Left hindlimb (tissue), 1 donor: ENCODE measurements at regions not wholly inside any gene's neighbourhood (a gene's known extent, or its start where the extent isn't known, plus 50 kb on each side); places are given as distances from the start of the nearest gene placed in this dataset.
"Not testable (repeated sequence)": the region's sequence is repeated elsewhere in the genome, so short reads cannot be mapped to it uniquely, and the experiment has no call there.

Experiments used
- DNase-seq: peaks from one replicate; pipeline ENCODE4 v3.0.0-alpha.2; 2018

GRCh38 chr13:88436974-88437373 is 765.8 kb downstream of the SLITRK5 start:
- DNase-seq, result no peak

DNA sequence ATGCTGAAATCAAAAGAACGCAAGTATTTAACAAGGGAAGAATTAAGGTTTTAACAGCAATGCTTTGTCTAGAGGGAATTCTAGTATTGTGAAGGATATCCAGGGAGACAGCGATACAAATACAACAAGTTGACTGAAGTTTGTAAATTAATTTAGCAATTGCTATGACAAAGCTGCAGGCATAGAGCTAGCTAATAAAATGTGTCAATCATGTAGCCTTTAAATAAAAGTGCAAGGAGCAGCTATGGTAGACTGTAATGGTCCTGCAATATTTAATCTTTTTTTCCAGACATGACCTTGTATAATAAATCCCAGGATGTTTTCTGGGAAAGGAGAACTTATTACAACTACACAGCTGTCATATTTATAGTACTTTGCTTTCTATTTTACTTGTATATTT is 779.3 kb downstream of the SLITRK5 start:
- DNase-seq, result no peak

DNA sequence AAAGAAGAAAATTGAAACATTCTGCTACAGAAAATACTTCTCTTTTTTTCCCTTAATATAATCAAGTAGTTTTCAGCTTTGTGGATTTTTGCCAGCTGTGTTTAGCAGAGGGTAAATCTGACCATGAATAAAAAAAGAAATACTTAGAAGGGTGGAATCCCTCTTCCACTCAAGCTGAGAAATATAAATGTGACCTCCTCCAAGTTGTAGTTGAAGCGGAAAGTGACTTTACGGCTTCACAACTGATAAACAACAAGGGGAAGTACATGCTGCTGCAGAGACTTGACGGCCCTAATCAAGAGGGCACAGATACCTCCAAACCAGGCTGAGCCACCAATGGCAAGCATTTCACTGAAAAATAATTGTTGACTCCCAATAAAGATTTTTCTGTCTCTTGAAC is 785.0 kb downstream of the SLITRK5 start:
- DNase-seq, result no peak

DNA sequence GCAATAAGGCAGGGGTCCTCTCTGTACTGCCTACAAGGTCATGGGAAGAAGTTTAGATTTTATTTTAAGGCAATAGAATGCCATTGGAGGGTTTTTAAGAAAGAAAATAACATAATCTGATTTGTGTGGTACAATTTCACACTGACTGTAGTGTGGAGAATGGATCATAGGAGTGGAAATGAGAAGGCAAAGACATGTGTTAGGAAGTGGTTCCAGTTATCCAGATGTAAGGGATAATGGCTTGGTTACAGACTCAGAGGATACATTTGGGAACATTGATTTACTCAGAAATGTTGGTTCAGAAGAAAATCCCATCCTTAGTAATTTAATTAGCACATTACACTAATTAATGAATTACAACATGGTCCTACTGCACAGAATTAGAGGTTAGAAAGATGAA is 788.2 kb downstream of the SLITRK5 start:
- no peak for DNase-seq

DNA sequence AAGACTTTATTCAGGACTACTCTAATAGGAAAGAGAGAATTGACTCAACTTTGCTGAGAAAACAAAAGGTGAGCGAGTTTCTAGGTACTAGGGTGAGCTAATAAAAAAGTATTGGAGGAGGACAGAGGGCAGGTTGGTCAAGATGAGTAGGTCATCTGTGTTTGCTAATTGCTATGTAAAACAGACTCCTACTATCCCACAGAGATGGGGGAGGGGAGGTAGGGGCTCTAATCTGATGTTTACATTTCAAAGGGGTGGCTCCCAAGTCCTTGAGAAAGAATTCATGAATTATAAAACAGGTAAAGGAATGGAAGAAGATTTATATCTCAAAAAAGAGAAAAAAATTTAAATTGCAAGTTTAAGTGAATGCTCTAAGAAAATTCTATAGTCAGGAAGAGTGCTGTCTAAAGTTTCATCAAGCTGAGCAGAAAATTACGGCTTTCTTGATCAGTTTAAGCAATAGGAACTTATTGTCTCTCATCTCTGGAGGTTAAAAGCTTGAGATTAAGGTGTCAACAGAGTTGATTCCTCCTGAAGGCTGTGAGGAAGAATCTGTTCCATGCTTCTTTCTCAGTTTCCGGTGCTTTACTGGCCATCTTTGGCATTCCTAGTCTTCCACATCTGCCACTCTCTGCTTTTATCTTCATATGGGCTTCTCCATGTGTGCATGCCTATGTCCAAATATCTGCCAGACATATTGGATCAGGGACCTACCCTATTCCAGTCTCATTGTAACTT is 790.3 kb downstream of the SLITRK5 start:
- no peak for DNase-seq

DNA sequence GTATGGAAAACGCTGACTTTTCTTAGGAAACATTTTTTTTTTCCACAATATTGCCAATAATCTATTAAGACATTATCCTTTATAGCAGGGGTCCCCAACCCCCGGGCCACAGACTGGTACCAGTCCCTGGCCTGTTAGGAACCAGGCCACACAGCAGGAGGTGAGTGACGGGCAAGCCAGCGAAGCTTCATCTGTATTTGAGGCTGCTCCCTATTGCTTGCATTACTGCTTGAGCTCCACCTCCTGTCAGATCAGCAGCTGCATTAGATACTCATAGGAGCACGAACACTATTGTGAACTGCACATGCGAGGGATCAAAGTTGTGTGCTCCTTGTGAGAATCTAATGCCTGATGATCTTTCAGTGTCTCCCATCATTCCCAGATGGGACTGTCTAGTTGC is 793.7 kb downstream of the SLITRK5 start:
- no peak for DNase-seq

GRCh38 chr13:88472316-88472715 is 801.1 kb downstream of the SLITRK5 start:
- no peak for DNase-seq

DNA sequence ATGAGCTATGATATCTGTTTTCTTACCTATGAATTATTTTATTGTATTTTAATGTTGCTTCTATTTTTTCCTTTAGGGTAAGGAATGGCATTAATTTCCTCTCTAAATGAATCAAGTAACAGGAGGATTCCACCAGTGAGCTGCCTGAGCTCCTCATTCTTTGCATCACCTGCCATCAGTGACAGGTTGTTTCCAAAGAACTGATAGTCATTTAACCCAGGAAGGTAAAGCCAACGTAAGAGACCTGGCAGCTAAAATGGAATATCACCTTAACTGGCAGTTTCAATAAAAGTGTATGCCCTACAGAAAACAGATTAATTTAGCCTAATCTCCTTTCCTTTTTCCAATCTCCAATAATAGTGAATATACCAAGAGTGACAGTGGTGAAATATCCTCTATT is 812.0 kb downstream of the SLITRK5 start:
- DNase-seq, result no peak

- no peak for DNase-seq
Measured at GRCh38 chr13:88507909-88508308, 836.7 kb downstream of the SLITRK5 start.

DNA sequence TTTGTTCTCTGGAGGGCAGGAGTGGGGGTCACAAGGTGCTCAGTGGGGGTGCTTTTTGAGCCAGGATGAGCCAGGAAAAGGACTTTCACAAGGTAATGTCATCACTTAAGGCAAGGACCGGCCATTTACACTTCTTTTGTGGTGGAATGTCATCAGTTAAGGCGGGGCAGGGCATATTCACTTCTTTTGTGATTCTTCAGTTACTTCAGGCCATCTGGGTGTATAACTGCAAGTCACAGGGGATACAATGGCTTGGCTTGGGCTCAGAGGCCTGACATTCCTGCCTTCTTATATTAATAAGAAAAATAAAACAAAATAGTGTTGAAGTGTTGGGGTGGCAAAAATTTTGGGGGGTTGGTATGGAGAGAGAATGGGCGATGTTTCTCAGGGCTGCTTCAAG is 841.8 kb downstream of the SLITRK5 start:
- not testable (repeated sequence) for DNase-seq

DNA sequence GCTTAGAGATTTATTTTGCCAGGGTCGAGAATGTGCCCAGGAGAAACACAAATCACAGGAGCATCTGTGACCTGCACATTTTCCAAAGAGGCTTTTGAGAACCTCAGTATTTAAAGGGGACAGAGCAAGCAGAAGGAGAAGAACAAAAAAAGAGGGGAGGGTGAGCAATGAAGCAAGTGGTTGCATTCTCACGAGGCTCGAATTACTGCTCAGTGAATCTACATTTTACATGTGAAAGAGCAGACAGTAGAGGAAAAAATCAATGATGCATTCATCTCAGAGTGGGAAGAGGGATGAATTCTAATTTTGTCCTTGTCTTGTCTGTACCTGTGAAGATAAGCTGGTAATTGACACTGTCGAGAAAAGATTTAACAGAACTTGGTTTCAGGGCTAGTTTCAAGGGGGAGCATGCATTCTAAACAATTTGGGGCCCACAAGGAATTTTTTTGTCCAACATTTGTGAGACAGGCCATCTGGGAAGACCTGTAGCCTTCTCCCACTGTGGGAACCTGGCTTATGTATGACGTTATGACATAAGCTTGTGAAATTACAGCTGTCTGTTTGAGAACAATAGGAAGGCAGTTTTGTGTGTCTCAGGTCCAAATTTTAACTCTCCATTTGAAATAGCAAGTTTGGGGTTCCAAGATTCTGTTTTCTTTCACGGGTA is 855.1 kb downstream of the SLITRK5 start:
- DNase-seq, result no peak

GRCh38 chr13:88526853-88527215 is 855.7 kb downstream of the SLITRK5 start:
- DNase-seq, result no peak

DNA sequence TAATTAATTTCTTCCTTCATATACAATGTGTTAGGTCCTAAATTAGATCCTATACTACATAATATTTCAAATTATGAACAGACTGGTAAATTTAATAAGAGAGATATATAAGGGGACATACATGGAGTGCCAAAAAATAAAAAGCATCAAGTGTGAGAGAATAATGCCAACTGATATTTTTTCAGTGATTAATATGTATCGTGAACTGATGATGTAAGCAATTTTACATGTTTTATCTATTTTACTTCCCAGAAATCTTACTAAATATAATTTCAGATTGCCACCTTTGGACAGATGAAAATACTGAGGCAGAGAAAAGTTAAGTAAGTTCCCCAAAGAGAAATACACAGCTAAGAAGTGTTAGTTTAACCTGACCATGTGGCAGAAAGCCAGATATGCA is 870.8 kb downstream of the SLITRK5 start:
- no peak for DNase-seq

DNA sequence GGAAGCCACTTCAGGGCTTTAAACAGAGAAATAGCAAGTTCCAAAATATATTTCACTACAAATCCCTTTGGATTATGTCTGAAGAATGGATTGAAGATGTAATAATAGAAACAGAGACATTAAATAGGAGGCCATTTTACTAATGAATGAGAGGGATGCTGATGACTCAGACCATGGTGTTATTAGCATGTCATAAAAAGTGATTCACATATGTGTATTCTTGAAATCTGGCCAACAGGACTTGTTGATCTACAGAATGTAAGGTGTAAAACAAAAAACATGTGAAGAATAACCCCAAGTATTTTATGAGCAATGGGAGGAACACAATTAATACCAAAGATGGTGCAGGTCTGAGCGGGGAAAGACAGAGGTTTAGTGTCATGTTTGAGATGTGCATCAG is 873.7 kb downstream of the SLITRK5 start:
- DNase-seq, result no peak

GRCh38 chr13:88552966-88553365 is 881.8 kb downstream of the SLITRK5 start:
- DNase-seq, result no peak

DNA sequence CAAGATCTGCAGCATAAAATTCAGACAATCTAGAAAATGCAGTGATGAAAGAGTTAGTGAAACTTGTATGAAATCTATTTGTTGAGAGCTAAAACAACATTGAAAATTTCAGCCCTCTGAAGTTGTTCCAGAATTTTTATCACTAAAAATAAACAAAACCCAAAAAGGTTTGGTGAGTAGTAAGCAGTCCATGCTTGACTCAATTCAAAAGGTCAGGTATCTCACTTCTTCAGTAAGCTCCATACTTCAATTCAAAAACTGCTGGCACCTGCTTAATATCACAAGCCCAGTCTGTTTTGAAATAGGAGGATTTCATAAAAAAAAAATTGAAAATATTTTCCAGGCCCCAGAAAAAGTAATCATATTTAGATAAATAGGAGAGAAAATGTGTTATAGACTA is 894.4 kb downstream of the SLITRK5 start:
- DNase-seq, result no peak

DNA sequence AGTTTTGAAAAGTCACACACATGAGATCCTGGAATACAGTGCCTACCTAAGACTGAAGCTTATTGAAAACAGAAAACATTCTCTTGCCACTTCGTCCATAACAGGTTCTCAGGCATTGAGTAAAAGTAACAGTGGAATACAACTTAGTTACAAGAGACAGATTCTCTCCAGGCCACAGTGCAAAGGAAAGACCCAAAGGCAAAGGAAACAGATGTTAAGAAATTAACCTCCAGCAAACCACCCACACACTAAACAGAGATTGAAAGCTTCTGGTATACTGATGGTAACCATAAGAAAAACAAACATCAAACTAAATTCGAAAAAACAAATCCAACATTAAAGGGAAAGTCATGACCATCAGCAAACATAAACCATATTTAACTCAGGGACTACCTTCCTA is 914.7 kb downstream of the SLITRK5 start:
- DNase-seq, result no peak

DNA sequence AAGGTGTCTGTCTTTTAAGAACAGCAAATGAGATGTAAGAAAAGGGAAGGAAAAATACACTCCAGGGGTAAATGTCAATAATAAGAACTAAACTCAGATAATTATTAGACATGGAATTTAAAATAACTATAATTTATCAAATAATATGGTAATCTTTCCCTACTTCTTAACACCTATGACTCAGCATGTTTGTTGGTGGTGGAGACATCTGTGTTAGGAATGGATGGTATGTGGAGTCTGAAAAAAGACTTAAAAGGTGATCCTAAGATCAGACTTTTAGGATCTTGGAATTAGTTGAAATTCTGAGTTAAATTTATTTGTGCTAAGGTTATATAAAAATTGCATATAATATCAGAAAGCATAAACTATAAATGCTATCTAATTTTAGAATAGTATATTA is 915.1 kb downstream of the SLITRK5 start:
- DNase-seq, result no peak

GRCh38 chr13:88590574-88590973 is 919.4 kb downstream of the SLITRK5 start:
- DNase-seq, result no peak

GRCh38 chr13:88592105-88592504 is 920.9 kb downstream of the SLITRK5 start:
- no peak for DNase-seq

GRCh38 chr13:88601949-88602348 is 930.8 kb downstream of the SLITRK5 start:
- DNase-seq, result no peak

- no peak for DNase-seq
Measured at GRCh38 chr13:88602786-88603777, 931.9 kb downstream of the SLITRK5 start.

- DNase-seq, result no peak
Measured at GRCh38 chr13:88617176-88617575, 946.0 kb downstream of the SLITRK5 start.
